Stimulated activated CD4-positive, alpha-beta T cell treated with anti-CD3 and anti-CD28 coated beads, TNF-alpha, amount 100 ng/mL, for 1 hour (primary cell): ENCODE measurements at regions not wholly inside any gene's neighbourhood (a gene's known extent, or its start where the extent isn't known, plus 50 kb on each side); places are given as distances from the start of the nearest gene placed in this dataset.
A peak's percentile ranks its signal among the peaks of the same experiment; 100 is the strongest.
"Not testable (repeated sequence)": the region's sequence is repeated elsewhere in the genome, so short reads cannot be mapped to it uniquely, and the experiment has no call there.

ENCODE experiments used
- DNase-seq, 3 donors: peaks; one replicate each; pipeline ENCODE4 v3.0.0-alpha.2; 2020; ENCODE audit warnings: low read depth in 3 of 3, low spot score in 1 of 3

DNA sequence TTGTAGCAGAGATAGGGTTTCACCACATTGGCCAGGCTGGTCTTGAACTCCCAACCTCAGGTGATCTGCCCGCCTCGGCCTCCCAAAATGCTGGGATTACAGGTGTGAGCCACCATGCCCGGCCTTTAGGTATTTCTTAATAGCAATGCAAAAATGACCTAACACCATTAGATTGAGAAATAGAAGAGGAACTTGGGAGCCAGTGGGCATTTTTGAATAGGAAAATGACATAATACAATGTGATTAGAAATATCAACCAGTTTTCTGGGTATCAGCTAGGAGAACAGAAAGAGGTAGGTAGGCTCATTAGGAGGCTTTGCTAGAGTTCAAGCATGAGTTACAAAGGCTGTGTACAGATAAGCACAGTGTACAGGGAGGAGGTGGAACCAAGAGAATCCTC is 101.8 kb upstream of the TBC1D5 start:
- no peak for DNase-seq

DNA sequence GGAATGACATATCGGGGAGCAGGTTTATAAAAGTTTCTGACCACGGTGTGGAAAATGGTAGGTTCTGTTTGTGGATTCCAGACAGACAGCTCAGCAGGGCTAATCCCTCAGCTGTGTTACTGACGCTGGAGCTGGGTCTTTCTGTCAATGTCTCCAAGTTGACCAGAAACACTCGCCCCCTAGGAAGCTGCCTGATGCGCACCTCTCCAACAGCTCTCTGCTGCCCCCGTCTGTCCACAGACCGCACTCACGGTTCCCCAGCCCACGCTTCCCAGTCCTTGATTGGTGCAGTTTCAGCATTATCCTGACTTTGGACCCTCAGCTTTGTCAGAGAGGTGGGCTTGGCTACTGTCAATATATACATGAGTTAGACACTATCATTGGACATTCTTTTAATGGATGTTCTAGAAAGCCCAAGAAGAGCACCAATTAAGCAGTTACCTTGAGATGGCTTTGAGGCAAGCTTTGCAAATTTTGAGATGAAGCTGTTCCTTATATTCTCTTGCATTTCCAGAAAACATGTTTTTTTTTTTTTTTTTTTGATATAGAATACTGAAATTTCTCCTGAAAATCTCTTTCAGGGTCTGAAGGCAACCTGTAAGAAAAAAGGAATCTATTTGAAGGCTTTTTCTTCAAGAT is 98.9 kb upstream of the TBC1D5 start:
- peak; percentile 25 to 74 (median 52) for DNase-seq

DNA sequence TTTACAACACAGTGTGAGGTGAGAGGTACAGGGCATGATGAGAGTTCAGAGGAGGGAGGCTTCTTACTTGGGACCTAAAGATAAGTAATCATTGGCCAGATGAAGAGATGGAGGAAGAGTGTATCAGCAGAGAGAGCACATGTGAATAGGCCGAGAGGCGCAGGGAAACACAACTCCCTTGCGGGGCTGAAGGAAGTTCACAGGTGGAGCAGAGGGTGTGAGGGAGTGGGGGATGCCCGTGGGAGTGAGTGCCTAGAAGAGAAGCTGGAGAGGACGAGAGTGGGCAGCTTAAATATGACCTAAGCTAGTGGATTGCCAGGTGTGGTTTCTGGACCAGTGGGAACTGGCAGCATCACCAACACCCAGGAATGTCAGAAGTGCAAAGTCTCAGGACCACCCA is 98.2 kb upstream of the TBC1D5 start:
- no peak for DNase-seq

- no peak for DNase-seq
Measured at GRCh38 chr3:17840126-17840525, 97.7 kb upstream of the TBC1D5 start.

- no peak for DNase-seq
Measured at GRCh38 chr3:17836919-17837318, 94.5 kb upstream of the TBC1D5 start.

- no peak for DNase-seq
Measured at GRCh38 chr3:17836092-17836491, 93.7 kb upstream of the TBC1D5 start.

DNA sequence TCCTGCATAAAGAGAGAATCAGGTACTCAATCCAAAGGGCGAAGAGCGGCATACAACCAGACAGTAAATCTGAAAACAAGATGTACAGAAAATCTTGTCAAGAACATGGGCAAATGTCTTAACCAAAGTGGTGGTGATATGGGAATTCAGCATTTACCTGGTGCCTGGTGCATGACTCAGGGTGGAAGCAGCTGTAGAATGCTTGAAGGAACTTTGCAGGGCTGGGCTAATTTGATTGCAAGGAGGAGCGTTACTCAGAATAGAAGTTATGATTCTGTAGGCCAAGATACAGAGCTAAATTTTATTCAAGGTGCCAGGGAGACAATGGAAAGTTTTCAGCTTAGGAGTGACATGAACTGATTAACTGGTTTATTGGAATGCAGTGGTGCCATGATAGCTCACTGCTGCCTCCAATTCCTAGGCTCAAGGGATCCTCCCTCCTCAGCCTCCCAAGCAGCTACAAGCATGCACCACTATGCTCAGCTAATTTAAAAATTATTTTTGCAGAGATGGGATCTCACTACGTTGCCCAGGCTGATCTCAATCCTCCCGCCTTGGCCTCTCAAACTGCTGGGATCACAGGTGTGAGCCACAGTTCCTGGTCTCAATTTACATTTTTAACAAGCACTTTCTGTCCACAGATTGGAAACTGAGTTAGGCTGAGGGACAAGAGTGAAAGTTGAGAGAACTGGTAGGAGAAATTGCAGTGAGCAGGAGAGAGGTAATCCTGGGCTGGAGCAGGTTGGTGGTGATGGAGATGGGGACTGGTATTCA is 91.5 kb upstream of the TBC1D5 start:
- no peak for DNase-seq

DNA sequence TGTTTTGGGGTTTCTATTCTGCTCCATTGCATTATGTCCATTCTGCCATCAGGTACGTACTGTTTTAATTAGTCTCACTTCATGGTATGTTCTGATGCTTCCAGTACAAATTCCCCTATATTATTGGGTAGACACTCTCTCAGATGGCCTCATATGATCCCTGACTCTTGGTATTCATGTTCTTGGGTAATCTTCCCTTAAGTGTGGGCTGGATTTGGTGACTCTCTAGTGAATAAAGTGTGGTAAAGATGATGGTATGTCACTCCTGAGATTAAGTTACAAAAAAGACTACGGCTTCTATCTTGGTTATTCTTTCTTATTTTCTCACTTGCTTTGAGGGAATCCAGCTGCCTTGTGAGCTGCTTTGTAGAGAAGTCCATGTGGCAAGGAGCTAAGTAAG is 89.6 kb upstream of the TBC1D5 start:
- no peak for DNase-seq

DNA sequence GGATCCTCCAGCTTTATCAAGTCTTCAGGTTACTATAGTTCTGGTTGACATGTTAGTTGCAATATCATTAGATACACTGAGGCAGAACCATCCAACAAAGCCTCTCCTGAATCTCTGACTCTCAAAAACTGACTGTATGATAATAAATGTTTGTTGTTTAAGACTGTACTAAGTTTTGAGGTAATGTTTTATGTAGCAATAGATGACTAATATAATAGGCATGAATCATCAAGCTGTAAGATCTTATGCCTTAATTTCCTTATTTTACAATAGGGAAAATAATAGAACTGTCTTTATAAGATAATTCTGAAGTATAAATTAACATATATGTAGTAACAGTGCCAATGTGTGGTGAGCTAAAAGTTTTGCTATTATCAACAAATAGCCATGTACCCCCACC is 88.9 kb upstream of the TBC1D5 start:
- no peak for DNase-seq

- DNase-seq: no peak
Measured at GRCh38 chr3:17830788-17831187, 88.4 kb upstream of the TBC1D5 start.

DNA sequence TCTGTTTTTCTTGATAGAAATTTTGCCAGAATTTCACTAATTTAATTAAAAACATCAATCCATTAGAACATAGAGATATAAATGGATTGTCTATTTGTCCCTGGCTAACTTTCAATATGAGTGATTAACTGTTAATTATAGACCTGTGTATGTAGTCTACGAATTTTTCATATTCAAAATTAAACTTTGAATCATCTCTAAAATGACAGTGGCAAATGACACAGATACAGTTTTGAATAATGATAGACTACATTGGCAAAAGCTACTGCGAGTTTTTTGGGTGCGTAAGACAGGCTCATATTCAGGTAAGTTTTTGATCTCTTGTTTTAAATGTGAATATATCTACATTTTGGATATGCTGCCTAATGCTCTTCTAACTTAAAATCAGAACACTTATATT is 86.0 kb upstream of the TBC1D5 start:
- no peak for DNase-seq

DNA sequence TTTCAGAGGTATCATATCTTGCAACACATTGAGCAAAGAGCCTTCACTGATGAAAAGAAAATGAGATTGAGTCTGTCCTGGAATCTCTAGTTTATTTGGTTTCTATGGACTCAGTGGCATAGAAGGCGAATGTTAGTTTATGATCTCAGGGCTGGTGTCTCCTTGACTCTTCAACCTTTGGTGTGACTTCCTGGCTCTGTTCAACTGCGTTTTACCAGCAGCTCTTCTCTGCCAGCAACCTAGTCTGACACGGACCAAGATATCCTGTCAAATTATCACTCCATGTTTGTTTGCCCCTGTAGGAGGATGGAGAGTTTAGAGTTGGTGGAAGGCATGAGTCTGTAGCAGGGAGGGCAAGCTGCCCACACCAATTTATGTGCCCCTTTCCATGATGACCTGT is 82.9 kb upstream of the TBC1D5 start:
- no peak for DNase-seq

DNA sequence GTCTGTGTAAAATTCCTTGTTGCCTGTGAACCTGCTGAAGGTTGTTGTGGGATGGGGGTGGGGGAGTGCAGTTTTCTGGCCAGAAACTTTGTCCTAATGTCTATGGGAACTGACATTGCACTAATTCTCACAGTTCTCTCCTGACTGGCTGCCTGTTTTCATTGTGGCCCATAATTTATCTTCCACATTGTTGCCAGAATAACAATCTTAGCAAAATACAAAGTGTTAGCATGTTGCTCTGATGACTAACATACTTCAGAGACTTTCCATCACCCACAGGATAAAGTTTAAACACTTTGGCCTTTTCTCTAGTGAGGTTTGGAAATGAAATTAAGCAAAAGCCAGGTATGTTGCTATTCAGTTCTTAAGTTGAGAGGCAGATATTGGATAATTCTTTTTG is 81.4 kb upstream of the TBC1D5 start:
- DNase-seq: no peak

- DNase-seq: no peak
Measured at GRCh38 chr3:17823036-17823435, 80.6 kb upstream of the TBC1D5 start.

DNA sequence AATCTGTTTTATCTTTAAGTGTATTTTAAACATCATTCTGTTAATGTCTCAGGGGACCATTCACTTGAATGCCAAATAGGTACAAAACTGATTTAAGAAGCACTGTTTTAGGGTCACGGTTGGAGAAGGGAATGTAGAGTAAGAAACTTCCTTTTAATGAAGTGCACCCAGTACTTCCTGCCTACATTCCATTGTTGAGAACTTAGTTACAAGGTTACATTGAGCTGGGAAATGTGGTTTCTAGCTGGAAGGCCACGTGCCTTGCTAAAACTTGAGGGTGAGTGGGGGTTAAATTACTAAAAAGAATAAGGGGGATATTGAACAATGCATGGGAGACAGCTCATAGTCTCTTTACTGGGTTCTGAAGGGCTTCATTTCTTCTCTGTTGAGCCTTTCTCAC is 78.3 kb upstream of the TBC1D5 start:
- no peak for DNase-seq

GRCh38 chr3:17820275-17820674 is 77.8 kb upstream of the TBC1D5 start:
- DNase-seq: no peak

DNA sequence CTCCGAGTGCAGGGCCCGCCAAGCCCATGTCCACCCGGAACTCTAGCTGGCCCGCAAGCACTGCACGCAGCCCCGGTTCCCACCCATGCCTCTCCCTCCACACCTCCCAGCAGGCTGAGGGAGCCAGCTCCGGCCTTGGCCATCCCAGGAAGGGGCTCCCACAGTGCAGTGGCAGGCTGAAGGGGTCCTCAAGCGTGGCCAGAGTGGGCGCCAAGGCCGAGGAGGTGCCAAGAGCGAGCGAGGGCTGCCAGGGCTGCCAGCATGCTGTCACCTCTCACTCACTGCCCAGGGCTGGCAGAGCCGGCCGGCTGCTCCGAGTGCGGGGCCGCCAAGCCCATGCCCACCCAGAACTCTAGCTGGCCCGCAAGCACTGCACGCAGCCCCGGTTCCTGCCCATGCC is 75.5 kb upstream of the TBC1D5 start:
- not testable (repeated sequence) for DNase-seq

DNA sequence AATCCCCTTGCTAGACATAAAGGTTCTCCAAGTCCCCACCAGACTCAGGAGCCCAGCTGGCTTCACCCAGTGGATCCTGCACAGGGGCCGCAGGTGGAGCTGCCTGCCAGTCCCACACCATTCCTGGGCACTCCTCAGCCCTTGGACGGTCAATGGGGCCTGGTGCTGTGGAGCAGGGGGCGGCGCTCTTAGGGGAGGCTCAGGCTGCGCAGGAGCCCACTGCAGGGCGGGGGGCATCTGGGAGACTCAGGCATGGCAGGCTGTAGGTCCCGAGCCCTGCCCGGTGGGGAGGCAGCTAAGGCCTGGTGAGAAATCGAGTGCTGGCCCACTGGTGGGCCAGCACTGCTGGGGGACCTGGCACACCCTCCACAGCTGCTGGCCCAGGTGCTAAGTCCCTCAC is 75.1 kb upstream of the TBC1D5 start:
- DNase-seq: no peak

DNA sequence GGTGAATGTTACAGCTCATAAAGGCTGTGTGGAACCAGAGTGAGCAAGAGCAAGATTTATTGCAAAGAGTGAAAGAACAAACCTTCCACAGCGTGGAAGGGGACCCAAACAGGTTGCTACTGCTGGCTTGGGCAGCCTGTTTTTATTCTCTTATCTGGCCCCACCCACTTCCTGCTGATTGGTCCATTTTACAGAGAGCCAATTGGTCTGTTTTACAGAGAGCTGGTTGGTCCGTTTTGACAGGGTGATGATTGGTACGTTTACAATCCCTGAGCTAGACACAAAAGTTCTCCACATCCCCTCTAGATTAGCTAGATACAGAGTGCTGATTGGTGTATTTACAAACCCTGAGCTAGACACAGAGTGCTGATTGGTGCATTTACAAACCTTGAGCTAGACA is 74.4 kb upstream of the TBC1D5 start:
- not testable (repeated sequence) for DNase-seq

- DNase-seq: not testable (repeated sequence)
Measured at GRCh38 chr3:17812328-17812727, 69.9 kb upstream of the TBC1D5 start.

DNA sequence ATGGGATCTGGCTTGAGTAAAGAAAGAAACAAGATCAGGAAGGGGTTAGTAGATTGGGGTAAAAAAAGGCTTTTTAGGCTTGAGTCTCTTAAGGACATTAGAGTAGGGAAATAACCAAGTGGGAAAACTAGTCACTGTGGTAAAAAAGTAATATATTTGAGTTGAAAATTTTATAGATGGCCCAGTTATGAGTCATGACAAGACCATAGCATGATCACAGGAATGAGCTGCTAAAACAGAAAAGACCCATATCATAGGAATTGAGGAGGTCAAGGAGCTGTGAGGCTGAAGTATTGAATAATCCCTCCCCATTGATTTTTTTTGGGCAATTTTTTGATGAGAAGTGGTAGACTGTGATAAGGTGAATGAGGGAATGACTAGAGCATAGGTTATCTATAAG is 69.2 kb upstream of the TBC1D5 start:
- no peak for DNase-seq

- DNase-seq: no peak
Measured at GRCh38 chr3:17810759-17811158, 68.3 kb upstream of the TBC1D5 start.

GRCh38 chr3:17808994-17809393 is 66.6 kb upstream of the TBC1D5 start:
- DNase-seq: no peak
